Activated CD4-positive, alpha-beta T cell treated with anti-CD3 and anti-CD28 coated beads, Interleukin-10, Interleukin-2, amounts not matched to agents 100 ng/mL and 50 ng/mL, durations not matched to agents 16 hours and 8 hours (primary cell): ENCODE measurements at regions not wholly inside any gene's neighbourhood (a gene's known extent, or its start where the extent isn't known, plus 50 kb on each side); places are given as distances from the start of the nearest gene placed in this dataset.

Source experiments
- DNase-seq: peaks from one replicate; pipeline ENCODE4 v3.0.0-alpha.2; 2020

DNA sequence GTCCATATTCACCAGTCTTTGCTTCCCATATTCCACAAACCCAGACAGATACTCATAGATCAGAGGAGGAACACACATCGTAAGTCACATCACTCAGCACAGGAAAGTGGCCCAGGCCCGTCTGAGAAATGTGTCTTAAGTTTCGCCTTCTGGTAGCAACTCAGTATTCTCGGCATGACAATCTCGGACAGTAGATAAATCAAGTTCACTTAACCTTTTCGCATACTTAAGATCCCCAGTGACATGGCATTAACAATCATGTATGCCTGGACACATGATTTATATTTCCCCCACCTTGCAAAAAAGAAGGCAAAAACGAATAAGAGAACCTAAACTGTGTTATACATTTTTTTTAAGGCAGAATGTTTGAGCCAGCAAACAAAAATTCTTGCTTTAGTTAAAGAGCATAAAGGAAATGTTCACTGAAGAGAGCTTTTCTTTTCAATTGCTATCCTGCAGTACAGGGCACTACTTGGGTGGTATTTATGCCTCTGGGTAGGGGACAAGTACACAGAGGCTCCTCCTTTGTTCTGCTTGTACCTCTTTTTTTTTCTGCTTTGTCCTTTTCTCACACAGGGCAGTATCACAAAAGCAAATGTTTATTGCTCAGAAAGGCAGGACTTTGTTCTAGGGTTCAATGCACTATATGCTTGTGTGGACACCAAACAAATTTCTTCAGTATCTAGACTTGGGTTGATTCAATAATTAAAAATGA is 360.6 kb downstream of the TDRD3 start:
- no peak for DNase-seq

DNA sequence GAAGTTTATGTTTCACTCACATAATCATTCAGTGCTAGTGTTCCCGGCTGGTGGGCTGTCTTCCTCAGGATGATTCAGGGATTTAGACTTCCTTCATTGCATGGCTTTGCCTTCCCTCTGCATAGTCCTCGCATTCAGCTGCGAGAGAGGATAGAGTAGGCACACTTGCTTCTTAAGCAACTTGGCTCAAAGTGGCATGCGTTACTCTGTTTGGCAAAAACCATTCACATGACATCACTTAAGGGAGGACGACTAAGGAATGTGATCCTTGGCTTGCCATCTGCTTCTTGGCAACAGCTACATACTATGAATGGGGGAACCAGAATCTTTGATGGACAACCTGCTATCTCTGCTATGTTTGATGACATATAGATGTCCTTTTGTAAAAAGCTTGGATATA is 359.3 kb downstream of the TDRD3 start:
- no peak for DNase-seq

DNA sequence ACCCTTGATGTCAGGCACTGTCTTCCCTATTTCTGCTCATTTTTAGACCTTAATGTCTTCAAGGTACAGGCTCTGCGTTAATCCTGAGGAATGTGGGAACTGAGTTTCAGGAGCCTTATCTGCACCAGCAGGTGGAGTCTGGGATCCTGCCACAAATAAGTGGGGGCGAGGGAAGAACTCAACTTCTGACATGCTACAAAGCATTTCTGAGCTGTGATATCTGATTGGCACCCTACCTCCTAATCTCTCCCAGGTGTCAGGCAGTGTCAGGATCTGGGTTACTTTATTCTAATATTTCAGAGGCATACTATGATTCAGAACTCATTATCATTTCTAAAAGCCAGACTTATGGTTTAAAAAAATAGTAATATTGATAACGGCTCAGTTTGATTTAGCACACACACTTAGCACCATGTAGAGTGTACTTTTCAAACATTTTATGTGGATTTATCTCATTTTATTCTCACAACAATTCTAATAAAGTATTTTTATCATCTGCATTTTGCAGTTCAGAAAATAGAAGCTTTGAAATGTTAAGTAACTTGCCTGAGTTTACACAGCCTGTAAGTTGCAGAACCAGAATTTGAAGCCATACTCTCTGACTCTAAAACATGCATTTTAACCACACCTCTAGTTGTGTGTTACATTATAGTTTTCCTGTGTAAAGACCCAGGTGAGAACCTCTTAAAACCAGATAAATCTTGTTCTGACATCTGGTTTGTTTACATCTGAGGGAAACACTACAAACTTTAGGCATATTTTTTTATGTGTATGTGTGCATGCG is 358.6 kb downstream of the TDRD3 start:
- DNase-seq = no peak

DNA sequence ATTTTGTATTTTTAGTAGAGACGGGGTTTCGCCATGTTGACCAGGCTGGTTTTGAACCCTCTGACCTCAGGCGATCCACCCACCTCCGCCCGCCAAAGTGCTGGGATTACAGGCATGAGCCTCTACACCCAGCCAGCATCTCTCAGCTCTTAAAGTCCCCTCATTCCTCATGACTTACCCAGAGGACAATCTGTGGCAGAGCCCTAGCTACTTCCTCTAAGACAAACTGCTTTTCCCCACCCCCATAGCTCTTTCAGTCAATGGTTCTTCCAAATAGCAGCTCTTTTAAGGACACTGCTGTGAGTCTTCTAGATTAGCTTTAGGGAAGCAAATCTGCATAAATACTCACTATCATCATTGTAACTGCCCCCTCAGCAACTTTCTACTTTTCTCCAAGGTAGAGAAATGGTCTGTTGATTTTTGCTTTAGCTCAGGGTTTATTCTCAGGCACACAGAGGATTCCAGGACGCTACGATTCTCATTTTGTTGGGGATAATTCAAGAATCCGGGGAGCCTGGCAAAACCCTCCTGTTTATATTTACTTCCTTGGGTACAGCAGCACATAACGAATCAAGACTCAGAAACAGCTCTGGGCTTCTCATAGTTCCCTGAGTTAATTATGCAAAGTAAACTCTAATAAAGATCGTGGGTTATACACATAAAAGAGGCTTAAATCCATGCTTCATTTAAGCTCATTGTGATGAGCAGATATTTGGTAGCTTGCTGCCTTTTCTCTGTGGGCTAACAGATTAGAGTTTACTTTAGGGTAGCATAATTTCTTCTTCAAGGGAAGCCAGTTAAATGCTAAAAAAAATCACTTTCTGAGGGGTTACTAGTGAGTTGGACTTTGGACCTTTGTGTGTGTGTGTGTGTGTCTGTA is 357.4 kb downstream of the TDRD3 start:
- DNase-seq = no peak

DNA sequence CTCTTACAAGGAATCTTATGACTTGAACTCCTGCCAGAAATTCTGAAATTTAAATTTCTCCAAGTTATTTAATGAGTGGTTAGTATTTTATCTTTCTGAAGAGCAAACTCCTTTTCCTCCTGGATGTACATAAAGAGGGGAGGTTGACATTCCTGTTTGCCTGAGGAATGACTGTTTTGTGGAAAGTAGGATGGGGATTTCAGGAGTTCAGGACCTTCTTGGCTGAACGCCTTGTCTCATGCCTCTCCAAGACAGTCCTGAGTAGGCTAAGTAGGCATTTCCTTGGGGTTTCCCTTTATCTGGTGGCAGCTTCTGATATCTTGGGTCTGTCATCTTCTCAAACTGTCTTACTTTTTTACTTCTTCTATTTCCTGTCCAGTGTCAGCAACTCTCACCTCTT is 356.6 kb downstream of the TDRD3 start:
- no peak for DNase-seq

DNA sequence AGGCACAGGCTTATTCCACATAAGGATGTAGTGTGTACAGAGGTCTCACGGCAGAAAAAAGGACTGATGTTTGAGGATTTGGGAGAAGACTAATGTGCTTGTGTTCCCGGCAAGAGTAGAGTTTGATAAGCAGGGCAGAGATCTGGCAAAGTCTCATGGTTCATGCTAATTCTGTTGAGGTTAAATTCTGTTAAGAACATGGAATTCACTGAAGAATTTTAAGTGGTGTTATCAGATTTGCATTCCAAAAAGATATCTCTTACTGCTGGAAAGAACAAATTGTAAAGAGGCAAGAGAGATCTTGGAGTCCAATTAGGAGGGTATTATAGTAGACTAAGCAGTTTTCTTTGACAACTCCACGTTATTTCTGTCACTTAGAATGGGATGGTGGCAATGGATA is 348.3 kb downstream of the TDRD3 start:
- DNase-seq = no peak

DNA sequence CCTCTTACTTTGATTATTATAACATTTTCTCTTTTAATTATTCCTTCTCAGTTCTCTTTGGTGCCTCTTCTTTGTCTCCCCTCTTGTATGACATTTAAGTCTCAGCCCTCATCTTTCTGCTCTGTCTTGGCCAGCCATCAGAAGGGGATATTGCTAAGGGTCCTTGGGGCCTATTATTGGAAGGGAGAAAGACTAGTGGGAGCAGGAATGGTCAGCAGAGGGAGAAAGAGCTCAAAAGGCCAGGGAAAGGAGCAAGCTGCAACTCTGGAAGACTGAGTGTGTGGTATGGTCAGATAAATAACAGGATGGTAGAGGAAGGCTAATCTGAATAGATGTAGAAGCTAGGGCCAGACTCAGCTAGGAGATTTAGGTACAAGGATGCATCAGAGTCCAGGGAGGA is 336.9 kb downstream of the TDRD3 start:
- no peak for DNase-seq

DNA sequence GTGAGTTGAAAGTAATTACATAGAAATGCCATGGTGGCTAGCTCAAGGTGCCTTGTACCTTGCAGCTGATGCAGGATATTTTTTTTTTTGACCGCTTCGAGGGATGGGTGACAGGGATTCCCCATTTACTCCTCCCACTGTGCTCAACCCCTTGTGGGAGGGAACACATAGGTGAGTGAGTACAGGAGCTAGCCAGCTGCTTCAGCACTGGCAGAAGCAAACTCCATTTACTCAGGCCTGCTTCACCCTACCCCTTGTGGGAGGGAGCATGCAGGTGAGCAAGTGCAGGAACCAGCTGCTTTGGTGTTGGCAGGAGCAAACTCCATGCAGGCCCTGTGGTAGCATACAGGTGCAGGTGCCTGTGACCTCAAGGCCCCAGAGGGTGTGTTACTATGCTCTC is 330.1 kb downstream of the TDRD3 start:
- DNase-seq = no peak

DNA sequence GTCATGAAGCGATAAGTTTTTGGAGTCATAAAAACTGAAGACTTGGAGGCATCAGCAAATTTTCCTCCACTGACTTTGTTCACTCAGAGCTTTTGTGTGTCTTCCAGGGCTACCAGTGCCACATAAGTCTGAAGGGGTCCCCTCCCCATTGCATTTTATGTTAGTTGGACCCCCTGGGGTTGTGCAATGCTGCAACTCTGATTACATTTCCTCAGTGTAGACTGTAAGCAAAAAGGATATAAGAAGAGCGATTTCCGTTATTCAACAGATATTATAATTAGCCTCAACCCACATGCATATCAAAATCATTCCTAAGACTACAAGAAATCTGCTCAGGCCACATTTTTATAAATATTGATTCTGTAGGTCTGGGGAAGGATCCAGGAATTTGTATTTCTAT is 324.0 kb downstream of the TDRD3 start:
- no peak for DNase-seq

DNA sequence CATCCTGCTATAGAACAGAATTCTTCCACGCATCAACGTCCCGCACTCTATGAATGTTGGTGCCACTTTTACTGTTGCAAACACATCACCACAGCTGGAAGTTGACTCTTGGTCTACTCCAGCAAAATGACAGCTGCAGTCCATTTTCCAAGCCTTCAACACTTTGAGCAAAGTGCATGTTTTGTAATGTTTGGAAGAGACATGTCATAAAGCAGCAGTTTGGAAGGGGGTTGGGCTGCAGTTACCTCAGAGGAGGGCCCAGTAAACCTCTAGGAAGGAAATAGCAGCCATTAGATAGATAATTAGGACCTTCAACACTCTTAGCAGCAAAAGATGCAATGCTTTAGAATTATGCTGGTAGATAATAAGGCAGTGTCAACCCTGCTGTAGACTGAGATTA is 323.6 kb downstream of the TDRD3 start:
- no peak for DNase-seq

DNA sequence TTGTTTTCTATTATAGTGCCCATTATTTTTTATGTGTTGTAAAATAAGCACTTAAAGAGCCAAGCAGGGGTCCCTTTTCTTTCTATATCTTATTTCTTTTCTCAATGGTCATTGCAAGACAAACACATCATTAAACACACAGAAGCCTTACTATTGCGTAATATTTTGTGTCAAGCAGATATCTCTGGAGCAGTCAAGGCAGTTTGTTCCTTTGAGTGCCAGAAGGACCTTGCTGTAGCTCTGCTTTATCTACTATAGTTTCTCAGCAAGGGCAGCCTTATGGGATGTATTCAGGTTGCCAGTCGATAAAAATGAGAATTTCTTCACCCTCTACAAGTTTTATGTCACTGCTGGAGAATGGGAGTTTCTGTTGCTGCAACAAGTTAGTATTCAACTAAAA is 319.3 kb downstream of the TDRD3 start:
- DNase-seq = no peak

DNA sequence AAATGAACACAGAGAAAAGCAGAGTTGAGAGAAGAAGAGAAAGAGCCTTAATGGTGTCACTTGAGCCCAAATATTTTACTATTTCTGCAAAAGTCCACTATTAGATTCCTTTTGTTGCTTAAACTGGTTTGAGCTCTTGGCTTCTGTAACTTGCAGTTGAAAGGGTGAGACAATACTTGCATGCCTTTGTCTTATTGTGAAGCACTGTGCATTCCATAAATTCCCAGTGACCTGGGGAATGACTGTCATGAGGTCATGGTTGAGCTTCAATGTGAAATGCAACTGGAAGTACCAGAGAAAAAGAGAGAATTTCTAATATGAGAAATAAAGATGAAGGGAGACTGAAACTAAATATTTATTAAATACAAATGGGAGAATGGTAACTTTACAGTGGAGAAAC is 310.9 kb downstream of the TDRD3 start:
- no peak for DNase-seq

DNA sequence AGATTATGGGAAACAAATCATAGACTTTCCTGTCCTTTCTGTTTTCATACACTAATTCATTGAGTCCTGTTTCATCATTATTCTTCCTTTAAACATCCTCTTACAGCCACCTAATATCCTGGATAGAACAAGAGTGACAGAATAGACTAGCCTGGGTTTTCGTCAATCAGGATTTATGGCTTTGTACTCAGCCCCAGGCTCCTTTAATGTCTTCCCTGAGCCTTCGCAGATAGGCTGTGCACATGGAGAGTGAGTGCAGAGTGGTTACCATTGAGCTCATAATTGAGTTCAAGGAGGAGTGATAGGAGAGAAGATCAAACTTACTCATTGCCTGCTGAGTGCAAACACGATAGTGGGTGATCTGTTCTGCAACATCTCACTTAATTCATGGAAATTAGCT is 304.9 kb downstream of the TDRD3 start:
- DNase-seq = no peak

DNA sequence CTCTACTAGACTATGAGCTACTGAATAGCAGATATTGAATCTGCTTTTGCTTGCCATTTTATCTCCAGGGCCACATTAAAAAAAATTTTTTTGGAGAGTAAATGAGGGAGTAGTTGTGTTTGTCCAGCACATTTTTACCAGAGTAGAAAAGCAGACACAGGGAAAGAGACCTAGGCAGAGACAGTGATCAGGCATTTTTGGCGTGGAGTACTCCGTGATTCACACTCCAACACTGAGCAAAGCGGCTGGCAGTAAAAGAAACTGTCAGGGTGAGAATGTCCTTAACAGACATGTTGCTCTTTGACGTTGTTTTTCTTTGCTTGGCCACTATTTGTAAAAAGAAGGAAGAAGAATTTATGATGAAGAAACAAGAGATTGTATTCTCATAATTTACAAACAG is 304.0 kb downstream of the TDRD3 start:
- DNase-seq = no peak

DNA sequence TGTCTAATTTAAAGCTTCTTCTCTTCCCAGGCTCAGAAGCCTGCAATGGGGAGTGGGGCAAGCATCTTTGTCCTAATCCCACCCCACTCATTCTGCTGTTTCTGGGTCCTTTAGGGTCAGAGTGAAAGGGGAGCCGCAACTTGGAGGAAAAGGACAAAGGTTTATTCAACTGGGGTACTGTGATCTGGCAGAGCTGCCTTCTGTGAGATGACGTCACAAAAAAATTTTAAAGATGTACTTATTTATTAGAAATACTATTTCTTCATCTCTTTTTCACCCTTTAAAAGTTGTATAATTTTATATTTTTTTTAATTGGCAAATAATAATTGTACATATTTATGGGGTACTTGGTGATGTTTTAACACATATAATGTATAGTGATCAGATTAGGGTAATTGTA is 302.6 kb downstream of the TDRD3 start:
- no peak for DNase-seq

DNA sequence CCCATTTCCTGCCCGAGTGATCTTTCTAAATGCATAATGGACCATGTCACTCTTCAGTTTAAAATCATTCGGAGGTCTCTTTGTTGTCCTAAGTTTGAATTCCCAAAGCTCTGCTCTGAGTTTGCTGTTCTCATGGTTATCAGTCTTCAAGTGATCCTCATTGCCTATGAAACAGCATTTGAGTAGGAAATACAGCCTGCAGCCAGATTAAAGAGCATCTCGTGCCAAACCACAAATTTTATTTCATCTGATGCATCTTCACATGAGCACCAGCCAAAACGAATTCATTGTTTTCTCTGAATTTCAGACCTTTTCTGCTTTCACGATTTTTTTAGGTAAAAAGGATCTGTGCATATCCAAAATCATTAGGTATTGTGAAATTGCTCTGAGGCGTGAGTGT is 299.6 kb downstream of the TDRD3 start:
- no peak for DNase-seq

DNA sequence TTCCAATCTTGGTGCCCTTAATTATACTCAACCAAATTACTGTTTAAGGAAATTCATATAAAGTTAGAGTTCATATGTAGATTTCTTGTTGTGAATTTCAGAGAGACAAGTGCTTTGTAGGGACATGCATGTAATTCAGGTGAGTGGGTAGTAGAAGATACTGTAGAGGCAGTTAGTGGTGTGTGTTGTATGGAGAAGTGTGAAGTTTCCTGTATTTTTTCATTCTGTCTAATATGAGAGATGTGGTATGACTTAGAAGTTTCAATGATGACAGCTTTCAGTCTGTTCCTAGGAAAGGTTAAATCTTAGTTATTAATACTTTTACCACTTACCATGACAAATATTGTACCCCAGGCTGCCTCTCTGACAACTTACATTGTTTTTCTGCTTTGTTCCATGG is 294.2 kb downstream of the TDRD3 start:
- DNase-seq = peak; percentile 8

DNA sequence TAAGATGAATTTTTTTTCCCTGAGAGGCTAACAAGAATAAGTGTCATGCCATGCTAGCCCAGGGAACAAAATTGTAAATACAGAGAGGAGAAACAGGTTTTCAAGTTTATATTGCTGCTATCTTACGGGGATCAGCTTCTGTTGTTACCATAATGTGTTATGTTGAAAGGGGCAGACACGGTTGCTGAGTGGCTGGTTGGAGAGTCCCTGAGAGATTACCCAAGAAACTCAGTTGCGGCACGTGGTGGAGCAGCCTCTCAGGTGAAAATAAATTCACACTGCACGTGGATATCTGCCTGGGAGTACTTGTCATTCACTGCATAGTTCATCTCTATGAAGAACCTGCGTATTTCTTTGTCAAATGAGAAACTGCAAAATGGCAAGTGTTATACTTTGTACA is 293.6 kb downstream of the TDRD3 start:
- DNase-seq = no peak

DNA sequence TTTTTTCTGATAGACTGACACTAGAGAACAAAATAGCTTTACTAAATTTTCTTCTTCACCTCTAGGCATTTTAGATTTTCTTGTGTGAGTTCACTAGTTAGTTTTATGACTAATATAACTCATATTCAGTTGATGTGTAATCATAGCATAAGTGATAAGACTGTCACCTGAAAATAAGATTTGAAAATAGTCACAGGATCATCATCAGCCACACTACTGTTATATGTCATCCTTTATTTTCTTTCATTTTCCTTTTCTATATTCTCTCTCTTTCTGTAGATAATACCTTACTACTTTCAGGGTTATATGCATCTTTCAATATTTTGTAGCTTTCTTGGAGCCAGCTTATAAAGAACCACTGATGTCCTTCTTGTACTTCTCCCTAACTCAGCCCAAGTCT is 292.6 kb downstream of the TDRD3 start:
- DNase-seq = peak; percentile 23

DNA sequence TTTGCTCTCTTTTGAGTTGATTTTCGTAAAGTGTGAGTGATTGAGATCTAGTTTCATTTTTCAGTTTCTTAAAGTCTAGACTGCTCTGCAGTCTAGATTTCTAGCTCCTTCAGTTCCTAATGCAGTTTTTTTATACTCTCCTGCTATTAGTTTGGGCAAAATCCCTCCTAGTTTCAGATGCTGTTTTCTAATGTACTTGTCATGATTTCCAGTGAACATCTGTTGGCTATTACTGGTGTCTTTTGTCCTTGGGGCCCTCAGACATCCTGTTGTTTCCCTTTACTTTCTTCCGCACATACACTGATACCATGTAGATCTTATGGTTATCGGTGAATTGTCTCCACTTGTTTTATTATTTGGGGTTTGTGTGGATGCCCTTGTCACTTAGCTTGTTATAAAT is 292.1 kb downstream of the TDRD3 start:
- DNase-seq = peak; percentile 1

DNA sequence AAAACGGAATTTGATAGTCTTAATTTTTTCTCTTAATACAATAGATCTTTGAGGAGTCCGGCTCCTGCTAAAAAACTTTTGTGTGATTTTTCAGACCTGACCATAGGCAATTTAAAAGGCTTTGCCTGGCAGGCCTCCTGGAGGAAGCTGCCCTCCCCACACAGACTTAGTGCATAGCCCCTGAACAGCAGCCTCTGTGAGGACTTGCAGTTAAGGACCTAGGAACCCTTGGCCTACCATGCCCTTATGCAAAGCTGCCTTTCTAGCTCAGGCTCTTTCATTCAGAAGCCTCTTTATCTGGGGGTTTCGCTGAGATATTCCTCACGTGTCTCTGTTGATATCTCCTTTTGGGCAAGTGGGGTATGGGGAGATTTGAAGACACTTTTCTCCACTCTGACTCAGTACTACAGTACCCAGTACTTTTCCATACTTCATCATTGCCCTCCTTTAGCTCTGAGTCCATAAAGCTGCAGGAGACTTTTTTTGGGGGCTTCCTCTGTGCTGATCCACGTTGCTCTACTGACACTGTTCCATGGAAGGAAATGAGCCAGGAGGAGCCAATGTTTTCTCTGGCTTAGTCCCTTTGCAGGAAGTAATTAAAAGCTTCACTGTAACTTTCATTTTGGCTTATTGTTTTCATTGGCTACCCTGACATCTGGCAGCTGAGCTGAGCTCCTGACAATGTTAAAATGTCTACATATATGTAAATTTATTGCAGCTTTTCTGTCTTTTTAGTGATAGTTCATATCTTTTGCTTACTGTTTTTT is 283.1 kb downstream of the TDRD3 start:
- DNase-seq = no peak

DNA sequence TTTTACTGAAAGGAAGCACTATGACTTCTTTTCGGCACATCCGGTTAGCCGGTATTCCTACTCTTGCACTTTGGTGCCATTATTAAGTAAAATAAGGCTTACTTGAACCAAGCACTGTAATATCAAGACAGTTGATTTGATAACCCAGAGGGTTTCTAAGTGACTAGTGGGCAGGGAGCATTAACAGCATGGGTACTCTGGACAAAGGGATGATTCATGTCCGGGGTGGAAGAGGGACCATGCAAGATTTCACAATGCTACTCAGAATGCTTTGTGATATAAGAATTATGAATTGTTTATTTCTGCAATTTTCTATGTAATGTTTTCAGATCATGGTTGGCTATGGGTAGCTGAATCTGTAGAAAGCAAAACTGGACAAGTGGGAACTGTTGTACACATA is 282.1 kb downstream of the TDRD3 start:
- no peak for DNase-seq

DNA sequence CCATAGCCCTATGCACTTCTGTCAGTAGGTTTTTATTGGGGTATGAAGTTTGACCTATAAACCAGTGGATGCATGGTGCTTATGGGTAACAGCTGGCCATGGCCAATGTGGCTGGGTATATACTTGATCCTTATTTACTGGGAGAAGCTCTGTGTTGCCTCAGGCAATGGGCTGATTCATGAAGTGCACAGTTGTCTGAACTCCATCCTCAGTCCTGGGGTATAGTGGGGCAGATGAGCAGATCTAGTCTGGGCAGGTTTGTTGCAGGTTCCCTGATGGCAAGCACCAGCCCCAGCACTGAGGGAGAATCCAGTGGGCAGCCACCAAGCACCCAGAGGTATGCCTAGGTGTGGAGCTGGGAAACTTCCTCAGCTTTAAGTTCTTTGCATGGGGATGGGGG is 274.4 kb downstream of the TDRD3 start:
- DNase-seq = no peak
